ENCODE measurements at regions not wholly inside any gene's neighbourhood (a gene's known extent, or its start where the extent isn't known, plus 50 kb on each side); places are given as distances from the start of the nearest gene placed in this dataset.

GRCh38 chr4:102169345-102169744, 175.9 kb downstream of the SLC39A8 start:
- no peak for TF ChIP-seq BACH2 (CRISPR knock-in tag; IDR thresholded peaks at IDR 0.05; ENCODE audit: borderline replicate concordance)
- no peak for TF ChIP-seq ZFP30 (CRISPR knock-in tag; IDR thresholded peaks at IDR 0.05)
- TF ChIP-seq GLIS3 (CRISPR knock-in tag; IDR thresholded peaks at IDR 0.05) = no peak
- no peak for TF ChIP-seq PPARA (CRISPR knock-in tag; IDR thresholded peaks at IDR 0.05; ENCODE audit: borderline replicate concordance)
- no peak for TF ChIP-seq TOX (CRISPR knock-in tag; IDR thresholded peaks at IDR 0.05; ENCODE audit: borderline replicate concordance)
- TF ChIP-seq ZNF565 (CRISPR knock-in tag; conservative IDR thresholded peaks at IDR 0.05; ENCODE audit: low read depth) = no peak

Measured in SK-N-SH treated with all-trans-retinoic acid at 6 μM for 48 hours (cell line).